MM.1S (cell line): ENCODE measurements at regions not wholly inside any gene's neighbourhood (a gene's known extent, or its start where the extent isn't known, plus 50 kb on each side); places are given as distances from the start of the nearest gene placed in this dataset.

Source experiments
- EZH2phosphoT487 ChIP-seq: fragments of 300-600 bp; sonication (generic); IDR thresholded peaks from 2 replicates; pipeline ENCODE4 v1.6.1; 2018; ENCODE audit warnings: antibody characterized with exemption, low read length
- TF ChIP-seq, protein P1 (sequence below): fragments of 300-600 bp; sonication (generic); IDR thresholded peaks from 2 replicates; pipeline ENCODE4 v1.5.1; 2016; ENCODE audit warnings: antibody characterized with exemption, low read length, mixed read lengths

DNA sequence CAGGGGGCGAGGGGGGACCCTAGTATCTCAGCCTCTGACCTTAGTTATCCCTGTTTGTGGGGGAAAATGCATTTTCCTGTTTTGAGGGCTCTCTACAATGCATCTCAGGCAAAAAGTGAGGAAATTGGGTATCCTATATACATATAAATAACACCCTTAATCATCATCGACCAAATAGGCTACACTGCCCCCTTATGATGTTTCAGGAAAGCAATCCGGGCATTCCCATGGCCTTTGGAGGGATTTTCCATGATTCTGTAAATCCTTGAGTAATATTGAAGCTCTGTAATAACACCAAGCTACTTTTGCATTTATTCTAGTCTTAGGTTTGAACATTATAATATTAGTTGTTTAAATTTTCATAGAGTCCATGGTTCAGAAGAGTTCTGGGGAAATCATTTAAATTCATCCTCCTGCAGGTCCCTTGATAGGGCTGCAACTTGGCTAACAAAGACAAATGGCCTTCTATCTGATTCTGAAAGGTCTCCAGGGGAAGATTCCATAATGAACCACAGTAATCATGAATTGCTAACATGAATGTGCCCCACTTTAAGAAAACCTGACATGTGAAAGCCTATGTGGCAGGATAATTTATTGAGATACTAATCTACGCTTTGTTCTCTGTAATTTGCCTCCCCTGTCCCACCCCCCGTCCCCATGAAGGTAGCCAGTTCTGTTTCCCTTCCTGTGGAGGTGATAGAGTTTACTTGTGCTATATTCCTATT is 91.5 kb upstream of the SCOC start:
- TF ChIP-seq, protein P1, sequence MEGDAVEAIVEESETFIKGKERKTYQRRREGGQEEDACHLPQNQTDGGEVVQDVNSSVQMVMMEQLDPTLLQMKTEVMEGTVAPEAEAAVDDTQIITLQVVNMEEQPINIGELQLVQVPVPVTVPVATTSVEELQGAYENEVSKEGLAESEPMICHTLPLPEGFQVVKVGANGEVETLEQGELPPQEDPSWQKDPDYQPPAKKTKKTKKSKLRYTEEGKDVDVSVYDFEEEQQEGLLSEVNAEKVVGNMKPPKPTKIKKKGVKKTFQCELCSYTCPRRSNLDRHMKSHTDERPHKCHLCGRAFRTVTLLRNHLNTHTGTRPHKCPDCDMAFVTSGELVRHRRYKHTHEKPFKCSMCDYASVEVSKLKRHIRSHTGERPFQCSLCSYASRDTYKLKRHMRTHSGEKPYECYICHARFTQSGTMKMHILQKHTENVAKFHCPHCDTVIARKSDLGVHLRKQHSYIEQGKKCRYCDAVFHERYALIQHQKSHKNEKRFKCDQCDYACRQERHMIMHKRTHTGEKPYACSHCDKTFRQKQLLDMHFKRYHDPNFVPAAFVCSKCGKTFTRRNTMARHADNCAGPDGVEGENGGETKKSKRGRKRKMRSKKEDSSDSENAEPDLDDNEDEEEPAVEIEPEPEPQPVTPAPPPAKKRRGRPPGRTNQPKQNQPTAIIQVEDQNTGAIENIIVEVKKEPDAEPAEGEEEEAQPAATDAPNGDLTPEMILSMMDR, result no peak
- no peak for TF ChIP-seq EZH2phosphoT487
